H1 (cell line): ENCODE measurements at regions not wholly inside any gene's neighbourhood (a gene's known extent, or its start where the extent isn't known, plus 50 kb on each side); places are given as distances from the start of the nearest gene placed in this dataset.

Experiments used
- CTCF ChIA-PET: fragments of 300-600 bp; sonication (Branson Sonifier 250); formaldehyde crosslinking; loops from one replicate; lab custom pipeline; 2021; ENCODE audit not compliant: partially characterized antibody; lab: Charles Lee
- POLR2A ChIA-PET: fragments of 300-600 bp; sonication (Branson Sonifier 250); formaldehyde crosslinking; loops from one replicate; lab custom pipeline; 2021; ENCODE audit warnings: inconsistent platforms; ENCODE audit not compliant: partially characterized antibody; lab: Charles Lee
- DNase-seq, 2 experiments: peaks; one replicate each; pipeline versions ENCODE4 v3.0.0 to v3.0.0-alpha.2; 2010 to 2022; ENCODE audit warnings: low spot score in 2 of 2, low read depth in 1 of 2, mixed read lengths in 1 of 2
- FAIRE-seq: peaks from 2 replicates; lab custom pipeline; 2011; peaks lifted over from hg19 to GRCh38; lab: Jason Lieb, UNC
- H2AFZ ChIP-seq: 2 replicates; pipeline ENCODE4 v1.8.1; 2012; ENCODE audit warnings: low read length, inconsistent platforms
- H2AK5ac ChIP-seq: 2 replicates; pipeline ENCODE4 v1.6.1; 2013; ENCODE audit warnings: low read depth, low read length
- H2BK120ac ChIP-seq: replicated peaks from 2 replicates; pipeline ENCODE3; 2013; ENCODE audit warnings: low read depth, low read length, inconsistent platforms
- H2BK12ac ChIP-seq: 2 replicates; pipeline ENCODE4 v1.6.1; 2013; ENCODE audit warnings: low read depth, low read length
- H2BK15ac ChIP-seq: 2 replicates; pipeline ENCODE4 v1.6.1; 2013; ENCODE audit warnings: low read length
- H2BK20ac ChIP-seq: 2 replicates; pipeline ENCODE4 v1.6.1; 2013; ENCODE audit warnings: low read length
- H2BK5ac ChIP-seq: 2 replicates; pipeline ENCODE4 v1.6.1; 2013; ENCODE audit warnings: low read depth, low read length
- H3K14ac ChIP-seq: 2 replicates; pipeline ENCODE4 v1.6.1; 2013; ENCODE audit warnings: inconsistent platforms; ENCODE audit not compliant: insufficient read length
- H3K18ac ChIP-seq: 2 replicates; pipeline ENCODE4 v1.6.1; 2013; ENCODE audit warnings: low read length; ENCODE audit errors: extremely low read depth
- H3K23ac ChIP-seq: 2 replicates; pipeline ENCODE4 v1.6.1; 2013; ENCODE audit warnings: inconsistent platforms; ENCODE audit not compliant: insufficient read length
- H3K23me2 ChIP-seq: 2 replicates; pipeline ENCODE4 v1.6.1; 2013; ENCODE audit warnings: low read depth, low read length
- H3K27ac ChIP-seq: 2 replicates; pipeline ENCODE4 v1.6.1; 2011; ENCODE audit warnings: low read depth, low read length, inconsistent platforms
- H3K27me3 ChIP-seq, 4 experiments: replicated peaks in 1 of 4; 1 replicate in 1 of 4; 2 replicates in 3 of 4; pipeline versions ENCODE4 v1.6.1 to v1.8.1; 2011 to 2013; ENCODE audit warnings: low read length in 3 of 4, mild to moderate bottlenecking in 3 of 4, inconsistent platforms in 2 of 4, mixed read lengths in 2 of 4, moderate library complexity in 1 of 4; ENCODE audit not compliant: control insufficient read depth in 3 of 4, insufficient read depth in 3 of 4; ENCODE audit errors: extremely low read depth in 1 of 4
- H3K36me3 ChIP-seq, 4 experiments: 2 replicates each; pipeline versions ENCODE4 v1.6.1 to v1.8.1; 2011 to 2013; ENCODE audit warnings: mild to moderate bottlenecking in 4 of 4, low read length in 3 of 4, moderate library complexity in 2 of 4, control low read depth in 1 of 4, inconsistent platforms in 1 of 4; ENCODE audit not compliant: insufficient read depth in 4 of 4, control insufficient read depth in 2 of 4
- H3K4ac ChIP-seq: replicated peaks from 2 replicates; pipeline ENCODE3; 2013; ENCODE audit warnings: low read length, low read depth, mixed read lengths, inconsistent platforms; ENCODE audit not compliant: insufficient read length
- H3K4me1 ChIP-seq, 4 experiments: replicated peaks in 1 of 4; 1 replicate in 1 of 4; 2 replicates in 3 of 4; pipeline versions ENCODE4 v1.6.1 to v1.8.1; 2011 to 2013; ENCODE audit warnings: low read length in 3 of 4, inconsistent platforms in 2 of 4, mixed read lengths in 1 of 4; ENCODE audit not compliant: insufficient read depth in 4 of 4, control insufficient read depth in 3 of 4
- H3K4me2 ChIP-seq, 2 experiments: 2 replicates each; pipeline versions ENCODE4 v1.6.1 to v1.8.1; 2011 to 2013; ENCODE audit warnings: low read depth in 2 of 2, low read length in 2 of 2, control low read depth in 1 of 2, inconsistent platforms in 1 of 2, mild to moderate bottlenecking in 1 of 2; ENCODE audit not compliant: insufficient read depth in 1 of 2
- H3K4me3 ChIP-seq, 4 experiments: fragments of 200-600, 300-600 bp in 1 of 4; sonication (generic), shearing (Covaris generic), sonication (Bioruptor Twin) in 1 of 4; 2 replicates each; pipeline versions ENCODE4 v1.5.1 to v1.8.1; 2011 to 2016; ENCODE audit warnings: low read length in 4 of 4, low read depth in 3 of 4, control low read depth in 2 of 4, inconsistent platforms in 2 of 4, mild to moderate bottlenecking in 2 of 4, mixed read lengths in 1 of 4, moderate library complexity in 1 of 4; ENCODE audit not compliant: insufficient read depth in 2 of 4; ENCODE audit errors: extremely low read depth in 1 of 4
- H3K56ac ChIP-seq: replicated peaks from 2 replicates; pipeline ENCODE3; 2013; ENCODE audit warnings: low read depth, mild to moderate bottlenecking, mixed read lengths, low read length, inconsistent platforms; ENCODE audit not compliant: insufficient read length
- H3K79me1 ChIP-seq: 2 replicates; pipeline ENCODE4 v1.6.1; 2013; ENCODE audit warnings: low read depth, low read length, control low read depth
- H3K79me2 ChIP-seq, 2 experiments: 2 replicates each; pipeline versions ENCODE4 v1.6.1 to v1.8.1; 2012 to 2013; ENCODE audit warnings: low read length in 2 of 2, mild to moderate bottlenecking in 2 of 2, inconsistent platforms in 1 of 2; ENCODE audit not compliant: insufficient read depth in 2 of 2, control insufficient read depth in 1 of 2
- H3K9ac ChIP-seq, 4 experiments: replicated peaks in 1 of 4; 1 replicate in 1 of 4; 2 replicates in 3 of 4; pipeline versions ENCODE4 v1.6.1 to v1.8.1; 2011 to 2013; ENCODE audit warnings: low read depth in 3 of 4, low read length in 3 of 4, control low read depth in 2 of 4, mild to moderate bottlenecking in 2 of 4, moderate library complexity in 2 of 4, inconsistent platforms in 1 of 4; ENCODE audit errors: extremely low read depth in 1 of 4
- H3K9me3 ChIP-seq, 2 experiments: 2 replicates each; pipeline versions ENCODE4 v1.6.1 to v1.8.1; 2012 to 2013; ENCODE audit warnings: mild to moderate bottlenecking in 2 of 2, moderate library complexity in 2 of 2, control low read depth in 1 of 2, inconsistent platforms in 1 of 2, low read depth in 1 of 2, low read length in 1 of 2, mixed read lengths in 1 of 2; ENCODE audit not compliant: insufficient read depth in 2 of 2
- H4K20me1 ChIP-seq, 2 experiments: replicated peaks in 1 of 2; 2 replicates each; pipeline versions ENCODE3 to v1.8.1; 2011 to 2013; ENCODE audit warnings: inconsistent platforms in 2 of 2, low read length in 2 of 2, mild to moderate bottlenecking in 1 of 2; ENCODE audit not compliant: insufficient read depth in 2 of 2, control insufficient read depth in 1 of 2
- H4K5ac ChIP-seq: 2 replicates; pipeline ENCODE4 v1.6.1; 2013; ENCODE audit warnings: low read length, low read depth, mixed read lengths, inconsistent platforms; ENCODE audit not compliant: insufficient read length
- H4K8ac ChIP-seq: 2 replicates; pipeline ENCODE4 v1.8.0; 2013; ENCODE audit warnings: mild to moderate bottlenecking, moderate library complexity, low read length, inconsistent platforms; ENCODE audit not compliant: insufficient read depth; ENCODE audit errors: extremely low read depth
- H4K91ac ChIP-seq: replicated peaks from 2 replicates; pipeline ENCODE3; 2013; ENCODE audit warnings: low read length, mixed read lengths, inconsistent platforms; ENCODE audit not compliant: insufficient read length
- EZH2 ChIP-seq: fragments of 200-600 bp; sonication (generic); IDR thresholded peaks from 2 replicates; pipeline ENCODE4 v1.7.1; 2012; ENCODE audit warnings: low read depth, mild to moderate bottlenecking, moderate library complexity, low read length, inconsistent platforms; ENCODE audit not compliant: severe bottlenecking
- GTF2F1 ChIP-seq: IDR thresholded peaks from 2 replicates; pipeline ENCODE4 v1.6.1; 2012; ENCODE audit warnings: low read depth, low read length, improper control_type of control experiment, borderline replicate concordance
- HDAC2 ChIP-seq, 2 experiments: fragments of 300-600 bp in 1 of 2; sonication (generic) in 1 of 2; IDR thresholded peaks; 2 replicates each; pipeline ENCODE4 v1.6.1; 2011 to 2012; ENCODE audit warnings: low read depth in 2 of 2, low read length in 2 of 2, mild to moderate bottlenecking in 2 of 2, moderate library complexity in 2 of 2, borderline replicate concordance in 1 of 2, inconsistent platforms in 1 of 2
- HDAC6 ChIP-seq: IDR thresholded peaks from one replicate; pipeline ENCODE4 v1.7.1; 2012; ENCODE audit warnings: low read depth, mild to moderate bottlenecking, inconsistent platforms, low read length, moderate library complexity
- KDM1A ChIP-seq: fragments of 200-600, 300-600 bp; sonication (generic); IDR thresholded peaks from 2 replicates; pipeline ENCODE4 v1.7.1; 2016; ENCODE audit warnings: mild to moderate bottlenecking, low read length, borderline replicate concordance
- NRF1 ChIP-seq: IDR thresholded peaks from 2 replicates; pipeline ENCODE4 v1.6.1; 2011; ENCODE audit warnings: mild to moderate bottlenecking, low read depth, low read length, improper control_type of control experiment
- POLR2A ChIP-seq, 2 experiments: IDR thresholded peaks; 1 replicate in 1 of 2; 2 replicates in 1 of 2; pipeline ENCODE4 v1.6.1; 2011; ENCODE audit warnings: low read depth in 2 of 2, low read length in 2 of 2, mild to moderate bottlenecking in 2 of 2; ENCODE audit errors: control extremely low read depth in 1 of 2
- RNF2 ChIP-seq: fragments of 200-900, 300-1000 bp; sonication (generic); IDR thresholded peaks from 2 replicates; pipeline ENCODE4 v1.7.1; 2016; ENCODE audit warnings: borderline replicate concordance, low read depth, mild to moderate bottlenecking, antibody characterized with exemption, low read length; ENCODE audit not compliant: poor library complexity, severe bottlenecking; ENCODE audit errors: missing control alignments
- RXRA ChIP-seq: IDR thresholded peaks from 2 replicates; pipeline ENCODE4 v1.6.1; 2011; ENCODE audit warnings: low read depth, mild to moderate bottlenecking, low read length, moderate library complexity; ENCODE audit not compliant: insufficient read depth
- SP2 ChIP-seq: IDR thresholded peaks from 2 replicates; pipeline ENCODE4 v1.6.1; 2012; ENCODE audit warnings: mild to moderate bottlenecking, low read length, inconsistent platforms
- SRF ChIP-seq: IDR thresholded peaks from 2 replicates; pipeline ENCODE4 v1.6.1; 2011; ENCODE audit warnings: mild to moderate bottlenecking, low read depth, low read length, moderate library complexity
- SUZ12 ChIP-seq: fragments of 200-600 bp; sonication (generic); IDR thresholded peaks from 2 replicates; pipeline ENCODE4 v1.6.1; 2012; ENCODE audit warnings: mild to moderate bottlenecking, inconsistent platforms, low read length, moderate library complexity, mixed read lengths
- TEAD4 ChIP-seq: IDR thresholded peaks from 2 replicates; pipeline ENCODE4 v1.6.1; 2012; ENCODE audit warnings: low read depth, low read length, inconsistent platforms, mixed read lengths
- WGBS, 2 experiments: shearing (Covaris generic) in 1 of 2; methylation state at CpG; one replicate each; pipeline versions ENCODE4 v1.1.6 to v1.1.7; 2013 to 2015; ENCODE audit warnings: low lambda C conversion rate in 2 of 2, mixed read lengths in 2 of 2, inconsistent platforms in 1 of 2, low coverage in 1 of 2, missing lambda C conversion rate in 1 of 2; ENCODE audit not compliant: insufficient replicate concordance in 2 of 2, insufficient coverage in 1 of 2, insufficient read length in 1 of 2; ENCODE audit errors: extremely low coverage in 1 of 2, missing lambda C conversion rate in 1 of 2; 5-methylcytosine and 5-hydroxymethylcytosine counted together
- TF ChIP-seq, protein P1 (sequence below): IDR thresholded peaks from 2 replicates; pipeline ENCODE4 v1.6.1; 2012; ENCODE audit warnings: inconsistent platforms

DNA sequence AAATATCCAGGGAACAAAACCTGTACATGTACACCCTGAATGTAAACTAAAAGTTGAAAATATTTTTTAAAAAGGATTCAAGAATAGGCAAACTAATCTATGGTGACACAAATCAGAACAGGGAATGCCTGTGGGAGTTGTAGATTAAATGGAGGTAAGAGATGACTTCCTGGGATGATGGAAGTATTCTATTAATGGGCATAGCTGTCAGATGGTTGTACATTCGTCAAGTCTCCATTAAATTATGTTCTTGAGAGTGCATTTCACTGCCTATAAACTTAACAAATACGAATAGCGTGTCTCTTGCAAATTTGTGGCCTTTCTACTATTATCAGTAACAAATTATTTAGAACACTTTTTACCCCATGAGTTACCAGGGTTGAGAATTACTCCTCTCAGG, 207.0 kb downstream of the HNMT start:
- ChIA-PET POLR2A (no interaction called here), CTCF (interaction anchor here (2.2 kb wide), 1 partner anchor 10 kb away, joined by 7 read pairs; no protein-coding TSS in a partner anchor)
- H4K20me1 ChIP-seq: no peaks in the 10 kb centered on the region
- no peak overlapping the region for H2BK12ac ChIP-seq
- H3K18ac ChIP-seq: no peak overlapping the region
- no peaks in the 10 kb centered on the region for H3K23me2 ChIP-seq
- no peak overlapping the region for H3K4ac ChIP-seq
- H3K27ac ChIP-seq: no peak overlapping the region
- no peak overlapping the region for H4K91ac ChIP-seq
- no peak overlapping the region for H2BK5ac ChIP-seq
- no peak overlapping the region for H3K14ac ChIP-seq
- H3K23ac ChIP-seq: no peak overlapping the region
- no peaks in the 10 kb centered on the region for H3K79me1 ChIP-seq
- H3K4me1 ChIP-seq: no peaks in the 10 kb centered on the region
- H2BK15ac ChIP-seq: no peak overlapping the region
- H3K4me2 ChIP-seq: no peak overlapping the region
- H2BK120ac ChIP-seq: no peak overlapping the region
- FAIRE-seq (no peak), DNase-seq (no peak)
- H3K27me3 ChIP-seq: no peaks in the 10 kb centered on the region
- no peaks in the 10 kb centered on the region for H3K9me3 ChIP-seq
- H3K79me2 ChIP-seq: no peaks in the 10 kb centered on the region
- H3K36me3 ChIP-seq: no peaks in the 10 kb centered on the region
- H2BK20ac ChIP-seq: no peak overlapping the region
- H2AFZ ChIP-seq: no peak overlapping the region
- no peak overlapping the region for H3K4me3 ChIP-seq
- H2AK5ac ChIP-seq: no peak overlapping the region
- no peak overlapping the region for H3K9ac ChIP-seq
- no peak overlapping the region for H4K5ac ChIP-seq
- 64% methylated on average over 3 of the region's 3 CpGs; no CpG with 5 or more reads in 1 of the 2 experiments for WGBS, 2 experiments
- no peak overlapping the region for H4K8ac ChIP-seq
- H3K56ac ChIP-seq: no peak overlapping the region
- TF ChIP-seq HDAC6: no peak
- TF ChIP-seq, protein P1, sequence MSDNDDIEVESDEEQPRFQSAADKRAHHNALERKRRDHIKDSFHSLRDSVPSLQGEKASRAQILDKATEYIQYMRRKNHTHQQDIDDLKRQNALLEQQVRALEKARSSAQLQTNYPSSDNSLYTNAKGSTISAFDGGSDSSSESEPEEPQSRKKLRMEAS: no peak
- TF ChIP-seq SUZ12: no peak
- TF ChIP-seq KDM1A: no peak
- no peak for TF ChIP-seq RXRA
- TF ChIP-seq TEAD4: no peak
- TF ChIP-seq HDAC2 (IDR thresholded peaks at IDR 0.05; ENCODE audit: borderline replicate concordance in 1 of 2, low read depth in 2 of 2, low read length in 2 of 2): no peak
- TF ChIP-seq POLR2A (IDR thresholded peaks at IDR 0.05; ENCODE audit: control extremely low read depth in 1 of 2, low read depth in 2 of 2, low read length in 2 of 2): no peak
- TF ChIP-seq SRF: no peak
- no peak for TF ChIP-seq SP2
- TF ChIP-seq RNF2: no peak
- TF ChIP-seq EZH2: no peak
- TF ChIP-seq GTF2F1: no peak
- TF ChIP-seq NRF1: no peak
